Astrocyte of the spinal cord (primary cell): ENCODE measurements at regions not wholly inside any gene's neighbourhood (a gene's known extent, or its start where the extent isn't known, plus 50 kb on each side); places are given as distances from the start of the nearest gene placed in this dataset.

Source experiments
- DNase-seq: peaks from one replicate; pipeline ENCODE4 v3.0.0; 2011; ENCODE audit warnings: low read depth, low spot score
- H3K4me3 ChIP-seq: 2 replicates; pipeline ENCODE4 v1.5.1; 2011; ENCODE audit warnings: low read depth, mild to moderate bottlenecking, low read length, moderate library complexity
- CTCF ChIP-seq: IDR thresholded peaks from 2 replicates; pipeline ENCODE4 v1.5.1; 2012; ENCODE audit warnings: low read depth, mild to moderate bottlenecking, low read length, inconsistent platforms
- in situ Hi-C: cut with HindIII; loops from 2 replicates; pipeline ENCODE4 v1.10.0; 2017; ENCODE audit warnings: low sequenced_read_pairs

GRCh38 chr15:95724908-95725633 lies 605.4 kb upstream of the NR2F2 start:
- H3K4me3 ChIP-seq: no peak overlapping the region
- in situ Hi-C loops: no loop called here
- TF ChIP-seq CTCF: no peak
- DNase-seq: no peak

- DNase-seq: no peak
- in situ Hi-C loops: no loop called here
- no peak overlapping the region for H3K4me3 ChIP-seq
- no peak for TF ChIP-seq CTCF
These were observed 603.6 kb upstream of the NR2F2 start for GRCh38 chr15:95726891-95727290.

- in situ Hi-C loops: no loop called here
- TF ChIP-seq CTCF: no peak
- H3K4me3 ChIP-seq: no peak overlapping the region
- no peak for DNase-seq
These were observed 596.6 kb upstream of the NR2F2 start for GRCh38 chr15:95733931-95734330.

- TF ChIP-seq CTCF: no peak
- DNase-seq: peak; percentile 79
- no peak overlapping the region for H3K4me3 ChIP-seq
- in situ Hi-C loops: no loop called here
These were observed 595.8 kb upstream of the NR2F2 start for GRCh38 chr15:95734422-95735316.

GRCh38 chr15:95737060-95737459 lies 593.4 kb upstream of the NR2F2 start:
- H3K4me3 ChIP-seq: no peak overlapping the region
- TF ChIP-seq CTCF: no peak
- no peak for DNase-seq
- in situ Hi-C loops: no loop called here

- no peak for TF ChIP-seq CTCF
- DNase-seq: no peak
- no peak overlapping the region for H3K4me3 ChIP-seq
- in situ Hi-C loops: no loop called here
These were observed 591.4 kb upstream of the NR2F2 start for GRCh38 chr15:95739131-95739530.
